ENCODE measurements at regions not wholly inside any gene's neighbourhood (a gene's known extent, or its start where the extent isn't known, plus 50 kb on each side); places are given as distances from the start of the nearest gene placed in this dataset.

DNA sequence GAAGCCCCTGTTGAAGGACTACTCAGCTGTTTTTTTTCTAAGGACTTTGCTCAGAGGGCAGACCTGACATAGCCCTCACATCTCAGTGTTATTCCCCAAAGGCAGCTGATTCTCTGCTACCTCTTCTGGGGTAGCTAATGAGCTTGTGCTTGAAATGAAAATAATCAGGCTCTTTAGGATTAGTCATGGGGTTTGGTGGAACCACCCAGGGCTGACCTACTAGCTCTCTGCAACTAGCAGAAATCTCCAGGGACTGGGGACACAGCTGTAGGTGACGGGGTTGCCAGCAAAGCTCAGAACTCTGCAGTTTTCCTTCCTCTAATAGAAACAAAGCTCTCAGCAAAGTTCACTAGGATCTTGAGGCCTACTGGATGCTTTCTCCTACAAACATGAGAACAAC is 106.4 kb upstream of the BCL9 start:
- no peaks in the 10 kb centered on the region for H3K27me3 ChIP-seq
- no peaks in the 10 kb centered on the region for H3K4me1 ChIP-seq
- no peak for DNase-seq
- no peak overlapping the region for H3K4me3 ChIP-seq
- intact Hi-C loops (cut with DNase I; ENCODE audit: low total_unique reads) = no loop called here
- no peak for TF ChIP-seq POLR2A (IDR thresholded peaks at IDR 0.05)
- TF ChIP-seq, protein P1, sequence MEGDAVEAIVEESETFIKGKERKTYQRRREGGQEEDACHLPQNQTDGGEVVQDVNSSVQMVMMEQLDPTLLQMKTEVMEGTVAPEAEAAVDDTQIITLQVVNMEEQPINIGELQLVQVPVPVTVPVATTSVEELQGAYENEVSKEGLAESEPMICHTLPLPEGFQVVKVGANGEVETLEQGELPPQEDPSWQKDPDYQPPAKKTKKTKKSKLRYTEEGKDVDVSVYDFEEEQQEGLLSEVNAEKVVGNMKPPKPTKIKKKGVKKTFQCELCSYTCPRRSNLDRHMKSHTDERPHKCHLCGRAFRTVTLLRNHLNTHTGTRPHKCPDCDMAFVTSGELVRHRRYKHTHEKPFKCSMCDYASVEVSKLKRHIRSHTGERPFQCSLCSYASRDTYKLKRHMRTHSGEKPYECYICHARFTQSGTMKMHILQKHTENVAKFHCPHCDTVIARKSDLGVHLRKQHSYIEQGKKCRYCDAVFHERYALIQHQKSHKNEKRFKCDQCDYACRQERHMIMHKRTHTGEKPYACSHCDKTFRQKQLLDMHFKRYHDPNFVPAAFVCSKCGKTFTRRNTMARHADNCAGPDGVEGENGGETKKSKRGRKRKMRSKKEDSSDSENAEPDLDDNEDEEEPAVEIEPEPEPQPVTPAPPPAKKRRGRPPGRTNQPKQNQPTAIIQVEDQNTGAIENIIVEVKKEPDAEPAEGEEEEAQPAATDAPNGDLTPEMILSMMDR (IDR thresholded peaks at IDR 0.05) = no peak
- H3K27ac ChIP-seq = no peak overlapping the region
- H3K9me3 ChIP-seq = no peaks in the 10 kb centered on the region
- H3K36me3 ChIP-seq = no peaks in the 10 kb centered on the region

DNA sequence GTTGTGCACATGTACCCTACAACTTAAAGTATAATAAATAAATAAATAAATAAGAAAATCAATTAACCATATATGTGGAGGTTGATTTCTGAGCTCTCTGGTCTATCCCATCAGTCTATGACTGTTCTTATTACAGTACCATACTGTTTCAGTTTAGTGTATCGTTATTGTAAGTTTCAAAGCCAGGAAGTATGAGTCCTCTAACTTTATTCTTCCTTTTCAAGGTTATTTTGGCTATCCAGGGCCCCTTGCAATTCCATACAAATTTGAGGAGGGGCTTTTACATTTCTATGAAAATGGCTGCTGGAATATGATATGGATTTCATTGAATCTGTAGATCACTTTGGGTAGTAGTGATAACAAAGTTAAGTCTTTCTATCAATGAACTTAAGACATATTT is 96.9 kb upstream of the BCL9 start:
- no peaks in the 10 kb centered on the region for H3K4me1 ChIP-seq
- no peaks in the 10 kb centered on the region for H3K36me3 ChIP-seq
- no peaks in the 10 kb centered on the region for H3K27me3 ChIP-seq
- intact Hi-C loops (cut with DNase I; ENCODE audit: low total_unique reads) = no loop called here
- no peak overlapping the region for H3K4me3 ChIP-seq
- no peaks in the 10 kb centered on the region for H3K9me3 ChIP-seq
- no peak overlapping the region for H3K27ac ChIP-seq
- no peak for TF ChIP-seq POLR2A (IDR thresholded peaks at IDR 0.05)
- TF ChIP-seq, protein P1 (IDR thresholded peaks at IDR 0.05) = no peak
- DNase-seq = no peak

DNA sequence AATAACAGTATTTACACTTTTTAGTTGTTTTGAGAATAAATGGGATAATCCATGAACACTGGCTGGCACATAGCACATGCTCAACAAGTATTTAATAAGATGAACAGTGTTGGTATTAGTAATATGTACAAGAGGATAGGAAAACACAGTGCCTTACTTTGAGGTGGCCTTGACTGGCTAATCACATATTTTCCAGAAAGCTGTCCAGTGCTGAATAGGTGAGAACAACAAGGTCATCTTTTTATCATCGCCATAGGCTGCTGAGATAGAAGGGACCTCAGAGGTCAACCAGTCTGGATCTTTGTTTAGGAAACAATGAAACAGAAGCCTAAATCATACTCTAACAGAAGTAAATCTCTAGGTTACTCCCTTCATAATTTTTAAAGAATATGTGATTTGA is 89.7 kb upstream of the BCL9 start:
- DNase-seq = no peak
- Histone ChIP-seq H3K36me3 (no peaks in the 10 kb centered on the region), H3K4me3 (no peak overlapping the region), H3K9me3 (no peaks in the 10 kb centered on the region), H3K27ac (no peak overlapping the region), H3K27me3 (no peaks in the 10 kb centered on the region), H3K4me1 (no peaks in the 10 kb centered on the region)
- TF ChIP-seq, protein P1 (IDR thresholded peaks at IDR 0.05) = no peak
- TF ChIP-seq POLR2A (IDR thresholded peaks at IDR 0.05) = no peak
- intact Hi-C loops (cut with DNase I; ENCODE audit: low total_unique reads) = no loop called here

DNA sequence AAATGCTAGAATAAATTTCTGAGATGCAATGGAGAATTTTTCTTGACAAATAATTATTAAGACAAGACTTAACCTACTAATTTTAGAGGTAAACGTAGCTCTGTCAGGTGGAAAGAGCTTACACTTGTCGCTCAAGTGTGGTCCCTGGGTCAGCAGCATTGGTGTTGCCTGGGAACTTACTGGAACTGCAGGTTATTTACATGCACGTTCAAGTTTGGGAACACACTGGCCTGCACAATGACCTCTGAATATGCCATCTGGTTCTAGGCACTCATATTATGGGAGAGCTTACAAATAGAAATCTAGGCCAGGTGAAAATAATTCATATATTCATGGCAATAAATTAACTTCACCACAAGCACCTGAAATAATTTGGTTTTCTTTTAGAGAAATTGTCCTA is 88.5 kb upstream of the BCL9 start:
- TF ChIP-seq, protein P1 (IDR thresholded peaks at IDR 0.05) = no peak
- TF ChIP-seq POLR2A (IDR thresholded peaks at IDR 0.05) = no peak
- H3K4me3 ChIP-seq = no peak overlapping the region
- H3K27ac ChIP-seq = no peak overlapping the region
- intact Hi-C loops (cut with DNase I; ENCODE audit: low total_unique reads) = no loop called here
- DNase-seq = no peak
- no peaks in the 10 kb centered on the region for H3K4me1 ChIP-seq
- no peaks in the 10 kb centered on the region for H3K27me3 ChIP-seq
- H3K9me3 ChIP-seq = no peaks in the 10 kb centered on the region
- H3K36me3 ChIP-seq = no peaks in the 10 kb centered on the region

DNA sequence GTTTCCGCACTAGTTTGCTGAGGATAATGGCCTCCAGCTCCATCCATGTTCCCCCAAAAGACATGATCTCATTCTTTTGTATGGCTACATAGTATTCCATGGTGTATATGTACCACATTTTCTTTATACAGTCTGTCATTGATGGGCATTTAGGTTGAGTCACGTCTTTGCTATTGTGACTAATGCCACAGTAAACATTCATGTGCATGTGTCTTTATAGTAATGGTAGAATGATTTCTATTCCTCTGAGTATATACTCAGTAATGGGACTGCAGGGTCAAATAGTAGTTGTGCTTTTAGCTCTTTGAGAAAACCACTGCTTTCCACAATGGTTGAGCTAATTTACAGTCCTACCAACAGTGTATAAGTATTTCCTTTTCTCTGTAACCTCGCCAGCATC is 78.3 kb upstream of the BCL9 start:
- no peaks in the 10 kb centered on the region for H3K36me3 ChIP-seq
- H3K9me3 ChIP-seq = no peaks in the 10 kb centered on the region
- no peaks in the 10 kb centered on the region for H3K27me3 ChIP-seq
- H3K4me1 ChIP-seq = no peaks in the 10 kb centered on the region
- intact Hi-C loops (cut with DNase I; ENCODE audit: low total_unique reads) = no loop called here
- TF ChIP-seq, protein P1 (IDR thresholded peaks at IDR 0.05) = no peak
- no peak for DNase-seq
- H3K27ac ChIP-seq = no peak overlapping the region
- H3K4me3 ChIP-seq = no peak overlapping the region

Data from uterus (tissue), 3 donors.